HG03558 (cell line): ENCODE measurements at regions not wholly inside any gene's neighbourhood (a gene's known extent, or its start where the extent isn't known, plus 50 kb on each side); places are given as distances from the start of the nearest gene placed in this dataset.

Experiments used
- ATAC-seq: cut with Tn5 transposase; IDR thresholded peaks from one replicate; pipeline ENCODE4 v1.9.1; 2021; ENCODE audit warnings: moderate number of reproducible peaks; ENCODE audit not compliant: unreplicated experiment; ENCODE audit errors: extremely low read depth

- no peak for ATAC-seq
Observed at GRCh38 chr10:131742500-131742951, 158.3 kb upstream of the PPP2R2D start.

DNA sequence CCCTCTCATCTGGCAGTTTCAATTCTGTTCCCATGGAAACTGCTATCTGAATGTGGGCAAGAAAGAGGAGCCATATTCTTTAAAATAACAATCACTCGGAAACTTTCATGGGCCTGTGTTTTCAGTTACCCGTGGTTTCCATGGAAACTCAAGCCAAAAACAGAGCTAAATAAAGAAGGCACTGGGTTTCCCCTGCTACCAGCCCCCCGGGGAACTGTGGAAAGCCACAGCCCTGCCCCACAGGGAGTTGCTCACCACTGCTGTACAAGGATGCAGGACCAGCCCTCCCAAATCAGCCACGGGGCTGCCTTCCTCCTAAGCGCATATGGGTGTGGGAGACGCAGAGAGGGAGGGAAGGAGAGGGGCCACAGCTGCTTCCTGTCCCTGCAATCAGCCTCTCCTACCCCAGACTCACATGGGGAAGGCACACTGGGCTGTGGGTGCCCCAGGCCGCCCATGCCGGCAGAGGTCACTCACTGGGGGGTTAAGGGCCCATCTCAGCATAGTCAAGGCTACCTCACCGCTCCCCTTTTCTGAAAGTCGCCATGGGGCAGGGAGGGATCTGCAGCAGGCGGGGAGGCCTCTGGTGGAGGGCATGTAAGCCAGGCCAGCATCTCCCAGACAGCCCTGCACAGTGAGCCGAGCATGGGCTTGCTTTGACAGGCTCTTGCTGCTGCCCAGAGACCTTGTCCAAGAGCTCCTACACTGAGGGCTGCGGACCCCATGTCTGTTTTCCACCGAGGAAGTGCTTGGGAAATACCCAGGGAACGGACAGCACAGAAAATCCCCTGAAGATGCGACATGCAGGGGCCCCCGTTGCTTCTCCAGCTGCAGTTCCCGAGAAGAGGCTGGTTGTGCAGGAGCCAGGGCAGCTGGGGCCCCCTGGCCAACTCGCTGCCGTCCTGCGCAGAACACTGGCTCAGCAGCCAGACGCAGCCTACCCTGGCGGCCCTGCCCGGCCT is 157.3 kb upstream of the PPP2R2D start:
- peak; percentile 77 for ATAC-seq

GRCh38 chr10:131744346-131744745 is 156.5 kb upstream of the PPP2R2D start:
- ATAC-seq: no peak

DNA sequence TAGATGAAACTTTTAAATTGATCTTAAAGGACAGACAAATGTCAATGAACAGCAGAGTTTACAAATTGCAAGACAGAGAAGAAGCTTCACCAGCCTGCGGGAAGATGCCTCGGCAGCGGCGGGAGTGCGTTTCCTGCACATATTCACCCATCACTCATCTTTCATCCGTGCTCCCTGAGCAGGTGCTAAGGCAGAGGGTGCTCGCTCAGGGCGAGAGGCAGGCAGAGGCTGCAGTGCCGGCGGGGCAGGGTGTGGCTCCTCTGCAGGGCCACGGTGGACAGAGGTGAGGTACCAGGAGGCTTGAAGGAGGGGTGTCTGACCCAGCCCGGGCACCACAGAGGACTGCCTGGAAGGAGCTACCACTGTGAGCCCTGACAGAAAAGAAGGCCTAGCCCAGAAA is 155.2 kb upstream of the PPP2R2D start:
- ATAC-seq: no peak

- ATAC-seq: no peak
Observed at GRCh38 chr10:131746241-131746711, 154.5 kb upstream of the PPP2R2D start.

GRCh38 chr10:131746785-131747184 is 154.0 kb upstream of the PPP2R2D start:
- no peak for ATAC-seq

DNA sequence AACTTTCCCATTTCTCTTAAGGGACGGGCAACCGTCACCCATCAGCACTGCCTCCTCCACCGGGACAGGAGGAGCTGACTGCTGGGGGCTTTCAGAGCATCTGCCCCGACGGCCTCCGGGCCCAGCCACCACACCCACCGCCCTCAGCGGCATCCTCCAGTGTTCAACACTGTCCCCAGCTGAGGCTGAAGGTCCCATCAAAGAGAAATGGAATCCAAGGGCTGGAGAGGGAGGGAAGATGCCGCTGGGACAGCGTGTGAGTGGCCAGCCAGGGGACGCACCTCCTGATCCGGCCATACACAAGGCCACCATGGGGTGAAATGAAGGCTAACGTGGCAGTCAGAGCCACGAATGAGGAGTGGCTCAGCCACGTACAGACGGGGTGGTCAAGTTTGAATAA is 153.6 kb upstream of the PPP2R2D start:
- ATAC-seq: no peak

DNA sequence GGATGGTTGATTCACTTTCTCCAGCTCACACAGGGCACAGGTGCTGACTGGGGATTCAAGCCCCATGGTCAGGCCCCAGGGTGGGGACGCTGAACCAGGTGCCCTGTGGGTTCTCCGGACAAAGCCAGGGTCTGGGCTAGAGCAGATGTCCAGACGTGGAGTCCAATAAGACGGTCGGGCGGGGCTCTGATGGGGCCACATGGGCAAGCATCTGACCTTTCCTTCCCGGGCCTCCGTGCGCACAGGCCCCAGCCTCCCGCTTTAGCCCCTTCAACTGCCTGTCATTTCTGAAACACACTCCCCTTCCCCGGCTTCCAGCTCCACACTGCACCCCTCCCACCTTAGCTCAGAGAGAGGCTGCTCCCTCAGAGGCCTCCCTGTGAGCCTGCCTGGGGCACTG is 153.0 kb upstream of the PPP2R2D start:
- no peak for ATAC-seq

GRCh38 chr10:131748191-131748590 is 152.6 kb upstream of the PPP2R2D start:
- ATAC-seq: no peak

GRCh38 chr10:131748831-131749766 is 151.7 kb upstream of the PPP2R2D start:
- ATAC-seq: no peak

GRCh38 chr10:131749767-131750142 is 151.1 kb upstream of the PPP2R2D start:
- ATAC-seq: no peak

DNA sequence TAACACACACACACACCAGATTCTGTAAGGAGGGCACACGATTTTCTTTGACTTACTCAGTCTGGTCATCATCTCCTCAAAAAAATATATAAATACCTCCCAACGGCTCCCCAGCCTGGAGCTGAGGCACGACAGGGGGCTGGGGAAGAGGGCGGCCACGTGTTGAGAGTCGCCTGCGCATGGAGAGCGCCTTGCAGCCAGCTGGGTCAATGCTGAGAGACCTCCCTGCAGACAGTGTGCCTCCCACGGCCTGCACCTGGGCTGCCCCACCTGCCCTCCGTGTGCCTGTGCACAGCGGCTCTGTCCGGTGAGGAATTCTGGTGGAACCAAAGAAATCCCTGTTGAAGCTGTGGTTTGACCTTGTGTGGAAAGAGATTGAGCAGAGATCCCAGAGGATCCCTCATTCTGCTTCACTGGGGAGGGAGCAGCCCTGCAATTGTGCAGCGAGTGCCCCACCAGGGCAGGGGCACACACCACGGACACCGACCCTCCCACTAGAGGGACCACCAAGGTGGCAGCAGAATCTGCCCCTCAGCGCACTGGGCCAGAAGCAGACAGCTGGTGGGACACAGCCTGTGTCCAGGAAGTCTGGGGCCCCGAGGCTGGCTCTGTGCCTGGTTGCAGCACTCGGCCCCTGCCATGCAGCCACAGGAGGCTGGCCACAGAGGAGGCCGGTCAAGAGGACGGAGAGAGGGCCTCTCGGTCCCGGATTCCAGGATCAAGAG is 150.5 kb upstream of the PPP2R2D start:
- ATAC-seq: no peak

- ATAC-seq: no peak
Observed at GRCh38 chr10:131750973-131751826, 149.6 kb upstream of the PPP2R2D start.

DNA sequence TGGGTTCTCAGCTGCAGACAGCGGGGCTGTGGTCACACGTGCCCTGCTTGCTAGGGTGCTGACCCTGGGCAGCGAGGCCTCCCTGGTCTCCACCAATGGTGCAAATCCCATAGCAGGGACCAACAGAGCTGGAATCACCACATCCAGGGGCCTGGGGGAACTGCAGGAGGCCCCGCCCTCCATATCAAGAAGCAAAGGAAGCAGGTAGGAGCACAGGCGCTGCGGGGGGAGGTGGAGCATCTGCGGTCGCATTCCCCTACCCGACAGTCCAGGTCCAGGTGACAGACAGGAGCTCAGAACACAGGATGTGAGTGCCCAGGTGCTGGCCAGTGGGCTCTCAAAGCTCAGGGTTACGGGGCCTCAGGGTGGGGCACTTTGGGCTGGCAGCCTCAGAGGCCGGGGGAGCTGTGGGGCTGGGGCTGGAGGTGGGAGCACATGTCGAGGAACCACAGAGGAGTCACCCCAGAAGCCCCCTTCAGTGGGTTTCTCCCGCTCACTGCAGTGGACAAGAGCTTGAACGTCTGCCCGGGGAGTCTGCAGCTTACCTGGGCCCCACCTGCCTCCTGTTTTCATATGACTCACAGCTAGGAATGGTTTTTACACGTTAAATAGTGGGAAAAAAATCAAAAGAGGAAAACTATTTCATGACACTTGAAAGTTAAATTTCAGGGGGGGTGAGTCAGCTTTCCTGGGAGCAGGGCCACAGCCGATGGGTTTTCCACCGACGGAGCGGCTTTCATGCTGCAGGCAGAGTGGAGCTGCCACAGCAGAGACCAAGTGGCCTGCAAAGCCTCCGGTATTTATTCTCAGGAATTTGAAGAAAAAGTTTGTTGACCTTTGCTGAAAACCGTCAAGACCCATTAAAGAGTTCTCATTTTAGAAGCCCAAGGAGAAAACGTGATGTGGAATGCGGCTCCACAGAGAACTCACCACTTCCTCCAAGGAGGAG is 148.7 kb upstream of the PPP2R2D start:
- no peak for ATAC-seq

DNA sequence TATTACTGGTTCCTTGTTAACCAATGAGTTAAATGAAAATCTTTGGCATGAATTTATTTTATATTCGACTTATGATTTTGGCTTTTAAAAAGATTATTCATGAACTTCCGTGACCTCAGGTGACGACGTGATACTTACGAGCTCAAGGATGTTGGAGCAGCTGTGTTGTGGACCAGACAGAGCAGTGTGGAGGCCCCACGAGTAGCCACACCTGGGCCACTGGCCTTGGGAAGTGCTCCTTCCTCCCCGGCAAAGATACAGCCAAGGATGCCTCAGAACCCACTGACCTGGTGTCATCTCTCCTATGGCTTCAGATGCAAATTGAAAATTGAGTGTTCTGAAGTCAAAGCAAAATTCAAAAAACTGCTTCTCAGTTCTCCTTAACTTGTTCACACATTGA is 147.5 kb upstream of the PPP2R2D start:
- ATAC-seq: no peak

GRCh38 chr10:131755200-131755599 is 145.6 kb upstream of the PPP2R2D start:
- no peak for ATAC-seq

DNA sequence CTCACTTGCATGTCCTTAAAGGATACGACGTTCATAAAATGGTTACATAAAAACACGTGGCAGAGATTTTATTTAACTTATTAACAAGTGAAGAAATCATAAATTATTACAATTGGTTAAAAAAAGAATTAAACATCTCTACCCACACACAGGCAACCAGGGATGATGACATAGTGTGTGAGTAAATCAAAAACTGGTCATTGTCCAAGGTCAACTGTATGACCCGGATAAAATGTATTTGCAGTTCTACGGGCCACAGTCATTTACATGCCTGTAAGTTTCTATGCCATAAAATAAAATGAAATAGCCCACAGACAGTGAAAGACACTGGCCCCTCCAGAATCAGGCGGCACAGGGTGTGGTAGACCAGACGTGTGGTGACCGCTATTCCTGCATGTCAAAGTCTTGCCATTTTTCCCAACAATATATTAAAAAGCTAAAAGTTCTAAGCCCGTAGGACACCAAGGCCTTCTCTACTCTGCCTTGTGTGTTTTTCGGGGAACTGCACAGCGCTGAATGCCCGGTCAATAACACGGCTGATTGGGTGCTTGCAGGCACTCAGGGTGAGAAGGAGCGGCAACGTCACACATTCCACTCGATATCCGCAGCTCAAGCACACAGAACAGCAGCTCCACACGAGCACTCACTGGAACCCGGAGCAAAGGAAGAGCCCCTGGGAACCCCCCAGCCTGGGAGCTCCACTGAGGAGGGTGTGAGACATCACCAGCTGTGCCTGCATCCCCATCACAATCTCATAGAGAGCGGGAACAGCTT is 143.3 kb upstream of the PPP2R2D start:
- ATAC-seq: no peak
